ENCODE measurements at regions not wholly inside any gene's neighbourhood (a gene's known extent, or its start where the extent isn't known, plus 50 kb on each side); places are given as distances from the start of the nearest gene placed in this dataset.

- no peaks in the 10 kb centered on the region for H3K4me1 ChIP-seq (ENCODE audit: low read depth)
- no peak overlapping the region for H3K4me3 ChIP-seq
- H3K36me3 ChIP-seq, result no peaks in the 10 kb centered on the region
- no peak for DNase-seq (ENCODE audit: low read depth in 1 of 2, low spot score in 1 of 2)
- H3K27ac ChIP-seq, result no peak overlapping the region
- no peaks in the 10 kb centered on the region for H3K27me3 ChIP-seq
- no peaks in the 10 kb centered on the region for H3K9me3 ChIP-seq (ENCODE audit: low read depth)
- TF ChIP-seq CTCF (IDR thresholded peaks at IDR 0.05; ENCODE audit: low read depth, low read length), result no peak
These were observed 409.8 kb downstream of the CDH11 start for GRCh38 chr16:64712026-64712425.

- no peak for TF ChIP-seq CTCF (IDR thresholded peaks at IDR 0.05; ENCODE audit: low read depth, low read length)
- DNase-seq (ENCODE audit: low read depth in 1 of 2, low spot score in 1 of 2), result no peak
- H3K27ac ChIP-seq, result no peak overlapping the region
- H3K4me1 ChIP-seq (ENCODE audit: low read depth), result no peaks in the 10 kb centered on the region
- no peak overlapping the region for H3K4me3 ChIP-seq
- H3K27me3 ChIP-seq, result no peaks in the 10 kb centered on the region
- H3K36me3 ChIP-seq, result no peaks in the 10 kb centered on the region
- H3K9me3 ChIP-seq (ENCODE audit: low read depth), result no peaks in the 10 kb centered on the region
These were observed 410.3 kb downstream of the CDH11 start for GRCh38 chr16:64711596-64711995.

- Histone ChIP-seq H3K36me3 (no peaks in the 10 kb centered on the region), H3K27me3 (no peaks in the 10 kb centered on the region), H3K27ac (no peak overlapping the region), H3K4me3 (no peak overlapping the region), H3K9me3 (ENCODE audit: low read depth) (no peaks in the 10 kb centered on the region), H3K4me1 (ENCODE audit: low read depth) (no peaks in the 10 kb centered on the region)
- DNase-seq (ENCODE audit: low read depth in 1 of 2, low spot score in 1 of 2), result peak in 1 of 2 donors; percentile 32
- no peak for TF ChIP-seq CTCF (IDR thresholded peaks at IDR 0.05; ENCODE audit: low read depth, low read length)
These were observed 410.8 kb downstream of the CDH11 start for GRCh38 chr16:64711026-64711425.

GRCh38 chr16:64705443-64705842 lies 416.4 kb downstream of the CDH11 start:
- no peaks in the 10 kb centered on the region for H3K27me3 ChIP-seq
- DNase-seq (ENCODE audit: low read depth in 1 of 2, low spot score in 1 of 2), result no peak
- H3K36me3 ChIP-seq, result no peaks in the 10 kb centered on the region
- no peak for TF ChIP-seq CTCF (IDR thresholded peaks at IDR 0.05; ENCODE audit: low read depth, low read length)
- H3K27ac ChIP-seq, result no peak overlapping the region
- H3K4me1 ChIP-seq (ENCODE audit: low read depth), result no peaks in the 10 kb centered on the region
- H3K9me3 ChIP-seq (ENCODE audit: low read depth), result no peaks in the 10 kb centered on the region
- no peak overlapping the region for H3K4me3 ChIP-seq

- H3K36me3 ChIP-seq, result no peaks in the 10 kb centered on the region
- H3K27ac ChIP-seq, result no peak overlapping the region
- H3K4me3 ChIP-seq, result no peak overlapping the region
- H3K4me1 ChIP-seq (ENCODE audit: low read depth), result no peaks in the 10 kb centered on the region
- TF ChIP-seq CTCF (IDR thresholded peaks at IDR 0.05; ENCODE audit: low read depth, low read length), result no peak
- no peak for DNase-seq (ENCODE audit: low read depth in 1 of 2, low spot score in 1 of 2)
- no peaks in the 10 kb centered on the region for H3K27me3 ChIP-seq
- no peaks in the 10 kb centered on the region for H3K9me3 ChIP-seq (ENCODE audit: low read depth)
These were observed 417.5 kb downstream of the CDH11 start for GRCh38 chr16:64704386-64704785.

- Histone ChIP-seq H3K27ac (no peak overlapping the region), H3K4me3 (no peak overlapping the region), H3K27me3 (no peaks in the 10 kb centered on the region), H3K9me3 (ENCODE audit: low read depth) (no peaks in the 10 kb centered on the region), H3K4me1 (ENCODE audit: low read depth) (no peaks in the 10 kb centered on the region), H3K36me3 (no peaks in the 10 kb centered on the region)
- no peak for TF ChIP-seq CTCF (IDR thresholded peaks at IDR 0.05; ENCODE audit: low read depth, low read length)
- DNase-seq (ENCODE audit: low read depth in 1 of 2, low spot score in 1 of 2), result no peak
These were observed 419.4 kb downstream of the CDH11 start for GRCh38 chr16:64702415-64702814.

Measured in cardiac muscle cell (in vitro differentiated cells and primary cell).